Activated T-cell treated with anti-CD3 and anti-CD28 coated beads, Interleukin-2, amount 50 U/mL, for 72 hours (primary cell): ENCODE measurements at regions not wholly inside any gene's neighbourhood (a gene's known extent, or its start where the extent isn't known, plus 50 kb on each side); places are given as distances from the start of the nearest gene placed in this dataset.

Experiments
- ATAC-seq, 2 donors: fragments of 150-1000 bp; cut with Tn5 transposase; replicated peaks in 1 of 2; 2 replicates each; pipeline ENCODE4 v1.10.0; 2021; ENCODE audit warnings: moderate library complexity in 2 of 2, mild to moderate bottlenecking in 1 of 2
- DNase-seq, 2 donors: peaks; one replicate each; pipeline ENCODE4 v3.0.0; 2021 to 2022; ENCODE audit warnings: mixed read lengths in 1 of 2
- H3K27ac Mint-ChIP-seq: one replicate; pipeline ENCODE4 v1.8.0; 2022; ENCODE audit warnings: mild to moderate bottlenecking, moderate library complexity, mixed read lengths
- H3K27me3 Mint-ChIP-seq: one replicate; pipeline ENCODE4 v1.8.0; 2022; ENCODE audit warnings: low read depth, mixed read lengths
- H3K36me3 Mint-ChIP-seq, 2 donors: one replicate each; pipeline ENCODE4 v1.8.0; 2022; ENCODE audit warnings: mixed read lengths in 2 of 2, mild to moderate bottlenecking in 1 of 2; ENCODE audit not compliant: insufficient read depth in 2 of 2
- H3K4me1 Mint-ChIP-seq: one replicate; pipeline ENCODE4 v1.8.0; 2022; ENCODE audit warnings: low read depth, mixed read lengths
- H3K4me3 Mint-ChIP-seq, 2 donors: one replicate each; pipeline ENCODE4 v1.8.0; 2022; ENCODE audit warnings: mild to moderate bottlenecking in 2 of 2, mixed read lengths in 2 of 2, moderate library complexity in 2 of 2
- H3K9me3 Mint-ChIP-seq, 2 donors: one replicate each; pipeline ENCODE4 v1.8.0; 2022; ENCODE audit warnings: mixed read lengths in 2 of 2

- no peak for ATAC-seq
- Mint-ChIP-seq H3K27ac (no peak overlapping the region), H3K9me3 (peaks cover 4% of the 10 kb centered on the region in 2 donors), H3K4me1 (no peaks in the 10 kb centered on the region), H3K4me3 (no peak overlapping the region), H3K36me3 (peaks cover 0 to 2% of the 10 kb centered on the region in 2 donors), H3K27me3 (peaks cover 9% of the 10 kb centered on the region)
- DNase-seq = no peak
Observed at GRCh38 chr12:94783862-94784261, 133.5 kb upstream of the TMCC3 start.

GRCh38 chr12:94783343-94783742 lies 133.0 kb upstream of the TMCC3 start:
- Mint-ChIP-seq H3K27me3 (peaks cover 9% of the 10 kb centered on the region), H3K27ac (no peak overlapping the region), H3K36me3 (peaks cover 0 to 2% of the 10 kb centered on the region in 2 donors), H3K4me3 (no peak overlapping the region), H3K4me1 (no peaks in the 10 kb centered on the region), H3K9me3 (peaks cover 4% of the 10 kb centered on the region in 2 donors)
- no peak for ATAC-seq
- no peak for DNase-seq

DNA sequence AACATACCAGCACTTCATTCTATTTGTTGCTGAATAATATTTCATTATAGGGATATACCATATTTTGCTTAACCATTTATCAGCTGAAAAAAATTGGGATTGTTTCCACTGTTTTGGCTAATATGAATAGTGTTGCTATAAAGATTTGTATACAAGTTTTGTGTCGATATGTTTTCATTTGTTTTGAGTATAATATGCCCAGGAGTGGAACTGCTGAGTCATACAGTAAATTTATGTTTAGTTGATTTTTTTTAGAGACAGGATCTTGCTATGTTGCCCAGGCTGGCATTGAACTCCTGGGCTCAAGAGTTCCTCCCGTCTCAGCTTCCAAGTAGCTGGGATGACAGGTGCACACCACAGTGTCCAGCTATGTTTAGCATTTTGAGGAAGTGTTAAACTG lies 131.5 kb upstream of the TMCC3 start:
- Mint-ChIP-seq H3K9me3 (peaks cover 4% of the 10 kb centered on the region in 2 donors), H3K4me1 (no peaks in the 10 kb centered on the region), H3K27me3 (peaks cover 16% of the 10 kb centered on the region), H3K4me3 (no peak overlapping the region), H3K36me3 (peaks cover 0 to 2% of the 10 kb centered on the region in 2 donors), H3K27ac (no peak overlapping the region)
- DNase-seq (no peak), ATAC-seq (no peak)

GRCh38 chr12:94779485-94779884 lies 129.1 kb upstream of the TMCC3 start:
- peaks cover 0 to 2% of the 10 kb centered on the region in 2 donors for H3K36me3 Mint-ChIP-seq
- H3K27me3 Mint-ChIP-seq = peaks cover 16% of the 10 kb centered on the region
- no peak for DNase-seq

DNA sequence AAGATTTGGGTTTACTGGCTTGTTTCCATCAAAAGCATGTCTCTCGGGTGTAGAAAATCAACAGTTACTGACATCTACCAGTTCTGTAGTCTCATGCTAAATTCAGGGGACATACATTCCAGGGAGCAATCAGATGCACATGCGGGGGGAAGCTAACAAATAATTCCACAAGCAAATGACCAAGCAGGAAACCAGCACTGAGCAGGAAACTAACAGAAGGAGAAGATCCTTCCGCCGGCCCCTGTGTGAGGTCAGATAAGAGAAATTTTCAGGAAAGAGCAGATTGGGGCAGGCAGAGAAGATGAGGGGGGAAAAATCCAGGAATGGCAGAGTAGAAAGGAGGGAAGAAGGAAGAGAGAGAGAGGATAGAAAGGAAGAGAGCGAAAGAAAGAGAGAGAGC lies 127.6 kb upstream of the TMCC3 start:
- Mint-ChIP-seq H3K9me3 (peaks cover 3 to 4% of the 10 kb centered on the region in 2 donors), H3K27ac (no peak overlapping the region), H3K27me3 (peaks cover 7% of the 10 kb centered on the region), H3K4me3 (no peak overlapping the region), H3K4me1 (no peaks in the 10 kb centered on the region), H3K36me3 (peaks cover 0 to 2% of the 10 kb centered on the region in 2 donors)
- ATAC-seq = no peak
- no peak for DNase-seq

More at GRCh38 chr12:94779485-94779884, 129.1 kb upstream of the TMCC3 start:
- peaks cover 3 to 4% of the 10 kb centered on the region in 2 donors for H3K9me3 Mint-ChIP-seq
- H3K4me1 Mint-ChIP-seq = no peaks in the 10 kb centered on the region
- no peak overlapping the region for H3K4me3 Mint-ChIP-seq
- no peak overlapping the region for H3K27ac Mint-ChIP-seq
- ATAC-seq = no peak

DNA sequence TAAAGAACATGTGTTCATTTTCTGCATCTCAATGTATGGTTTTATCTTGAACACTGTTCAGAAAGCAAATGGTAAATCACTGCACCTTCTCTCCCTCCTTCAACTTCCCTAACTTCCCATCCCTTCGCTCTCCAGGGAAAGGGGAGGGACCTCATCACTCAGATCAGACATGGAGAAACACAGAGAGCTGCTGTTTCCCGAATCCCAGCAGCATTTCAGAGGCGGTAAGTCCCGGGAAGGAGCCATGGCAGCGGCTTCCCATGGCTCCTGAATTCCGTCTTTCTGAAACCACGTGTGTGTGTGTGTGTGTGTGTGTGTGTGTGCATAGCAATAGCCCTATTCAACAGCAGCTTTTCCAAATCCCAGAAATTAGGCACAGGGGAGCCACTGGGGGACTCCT lies 125.4 kb upstream of the TMCC3 start:
- ATAC-seq (no peak), DNase-seq (no peak)
- Mint-ChIP-seq H3K27ac (no peak overlapping the region), H3K9me3 (peaks cover 0 to 1% of the 10 kb centered on the region in 2 donors), H3K36me3 (no peaks in the 10 kb centered on the region), H3K27me3 (peaks cover 7% of the 10 kb centered on the region), H3K4me3 (no peak overlapping the region), H3K4me1 (no peaks in the 10 kb centered on the region)

DNA sequence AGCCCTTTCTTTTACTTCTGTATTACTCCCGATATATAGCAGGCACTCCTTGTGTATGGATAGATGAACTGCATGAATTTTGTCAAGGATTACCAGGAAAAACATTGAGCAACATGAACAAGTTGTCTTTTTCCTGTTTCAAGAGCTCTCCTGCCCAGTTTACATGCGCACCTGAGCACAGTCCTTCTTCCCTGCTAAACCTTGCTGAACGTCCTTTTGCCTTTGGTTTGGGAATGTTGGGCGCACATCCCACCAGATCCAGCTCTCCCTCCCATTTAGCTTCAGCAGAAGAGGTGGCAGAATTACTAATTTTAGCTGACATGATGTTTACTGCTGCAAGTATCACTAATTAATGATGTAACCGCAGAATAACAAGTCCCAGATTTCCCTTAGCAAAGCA lies 121.4 kb upstream of the TMCC3 start:
- H3K27ac Mint-ChIP-seq = no peak overlapping the region

DNA sequence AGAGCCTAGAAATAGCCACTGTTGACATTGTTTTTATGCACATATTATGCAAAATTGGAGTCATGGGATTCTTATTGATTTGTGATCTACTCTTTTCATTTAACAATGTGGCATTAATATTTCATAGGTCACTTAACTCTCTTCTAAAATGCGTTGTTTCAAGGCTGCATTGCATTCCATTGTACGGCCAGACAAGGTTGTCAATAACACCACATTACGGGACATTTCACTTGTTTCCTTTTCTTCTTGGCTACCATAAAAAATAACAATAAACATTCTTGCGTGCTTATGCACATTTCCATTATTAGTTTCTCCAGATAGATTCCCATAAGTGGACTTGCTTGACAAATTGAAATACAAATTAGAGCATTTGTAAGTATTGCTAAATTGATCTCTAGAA lies 120.8 kb upstream of the TMCC3 start:
- Mint-ChIP-seq H3K4me3 (no peak overlapping the region), H3K36me3 (no peaks in the 10 kb centered on the region), H3K9me3 (peaks cover 0 to 1% of the 10 kb centered on the region in 2 donors), H3K4me1 (peaks cover 6% of the 10 kb centered on the region), H3K27me3 (peaks cover 19% of the 10 kb centered on the region), H3K27ac (no peak overlapping the region)
- DNase-seq = no peak
- no peak for ATAC-seq

More for the DNA sequence above, 121.4 kb upstream of the TMCC3 start:
- H3K9me3 Mint-ChIP-seq = peaks cover 0 to 1% of the 10 kb centered on the region in 2 donors
- H3K27me3 Mint-ChIP-seq = peaks cover 13% of the 10 kb centered on the region
- no peaks in the 10 kb centered on the region for H3K36me3 Mint-ChIP-seq
- ATAC-seq (no peak), DNase-seq (no peak)
- peaks cover 6% of the 10 kb centered on the region for H3K4me1 Mint-ChIP-seq
- H3K4me3 Mint-ChIP-seq = no peak overlapping the region

GRCh38 chr12:94770791-94771190 lies 120.4 kb upstream of the TMCC3 start:
- peaks cover 19% of the 10 kb centered on the region for H3K27me3 Mint-ChIP-seq
- ATAC-seq (no peak), DNase-seq (no peak)
- peaks cover 6% of the 10 kb centered on the region for H3K4me1 Mint-ChIP-seq
- no peak overlapping the region for H3K27ac Mint-ChIP-seq
- H3K36me3 Mint-ChIP-seq = no peaks in the 10 kb centered on the region
- H3K9me3 Mint-ChIP-seq = peaks cover 0 to 1% of the 10 kb centered on the region in 2 donors
- no peak overlapping the region for H3K4me3 Mint-ChIP-seq

DNA sequence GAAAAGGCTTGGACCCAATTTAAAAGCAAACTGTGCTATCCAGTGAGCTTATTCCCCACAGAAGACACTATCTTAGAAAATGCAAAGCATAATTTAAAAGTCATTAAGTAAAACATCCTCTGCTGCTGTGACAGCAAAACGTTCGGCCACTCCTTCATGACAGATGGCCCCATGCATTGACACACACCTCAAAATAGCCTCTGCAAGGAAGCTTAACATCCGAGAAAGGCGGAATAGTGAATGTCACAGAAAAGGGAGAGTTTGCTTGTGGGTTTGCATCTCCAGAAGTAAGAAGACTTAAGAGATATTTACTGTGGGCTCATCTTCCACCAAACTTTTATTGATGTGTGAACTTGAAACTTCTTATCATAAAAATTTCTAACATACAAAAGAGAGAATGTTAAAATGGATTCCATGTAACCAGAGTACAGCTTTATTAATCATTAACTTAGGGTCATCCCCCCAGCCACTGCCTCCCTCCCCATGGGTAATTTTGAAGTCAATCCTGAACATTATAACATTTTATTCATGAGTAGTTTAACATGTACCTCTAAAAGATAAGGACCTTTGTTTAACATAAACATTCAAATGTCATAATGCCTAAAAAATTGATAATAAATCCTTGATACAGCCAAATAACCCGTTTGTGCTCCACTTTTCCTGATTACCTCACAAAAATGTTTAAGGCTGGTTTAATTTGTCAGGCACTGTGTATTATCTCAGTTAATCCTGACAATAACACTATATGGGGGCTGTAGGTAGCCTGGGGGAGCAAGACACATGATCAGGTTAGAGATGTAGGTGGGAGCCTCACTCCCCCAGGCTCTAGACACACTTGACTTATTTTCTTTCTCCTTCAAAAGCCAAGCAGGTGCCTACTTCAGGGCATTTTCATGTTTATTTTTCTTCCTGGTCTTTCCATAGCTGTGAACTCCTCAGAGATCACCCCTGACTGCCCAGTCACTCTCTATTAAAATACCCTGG lies 119.7 kb upstream of the TMCC3 start:
- Mint-ChIP-seq H3K36me3 (no peaks in the 10 kb centered on the region), H3K27ac (no peak overlapping the region), H3K4me1 (peaks cover 6% of the 10 kb centered on the region), H3K4me3 (no peak overlapping the region), H3K9me3 (peaks cover 0 to 1% of the 10 kb centered on the region in 2 donors), H3K27me3 (peaks cover 19% of the 10 kb centered on the region)
- ATAC-seq (no peak), DNase-seq (no peak)

- Mint-ChIP-seq H3K9me3 (no peaks in the 10 kb centered on the region), H3K27ac (no peak overlapping the region), H3K36me3 (no peaks in the 10 kb centered on the region), H3K4me1 (peaks cover 6% of the 10 kb centered on the region), H3K27me3 (peaks cover 19% of the 10 kb centered on the region), H3K4me3 (no peak overlapping the region)
- no peak for DNase-seq
- no peak for ATAC-seq
Observed at GRCh38 chr12:94769047-94769420, 118.7 kb upstream of the TMCC3 start.

GRCh38 chr12:94768398-94769046 lies 118.2 kb upstream of the TMCC3 start:
- Mint-ChIP-seq H3K4me1 (peaks cover 6% of the 10 kb centered on the region), H3K4me3 (no peak overlapping the region), H3K9me3 (no peaks in the 10 kb centered on the region), H3K36me3 (no peaks in the 10 kb centered on the region), H3K27me3 (peaks cover 19% of the 10 kb centered on the region), H3K27ac (no peak overlapping the region)
- DNase-seq = no peak
- ATAC-seq = no peak

DNA sequence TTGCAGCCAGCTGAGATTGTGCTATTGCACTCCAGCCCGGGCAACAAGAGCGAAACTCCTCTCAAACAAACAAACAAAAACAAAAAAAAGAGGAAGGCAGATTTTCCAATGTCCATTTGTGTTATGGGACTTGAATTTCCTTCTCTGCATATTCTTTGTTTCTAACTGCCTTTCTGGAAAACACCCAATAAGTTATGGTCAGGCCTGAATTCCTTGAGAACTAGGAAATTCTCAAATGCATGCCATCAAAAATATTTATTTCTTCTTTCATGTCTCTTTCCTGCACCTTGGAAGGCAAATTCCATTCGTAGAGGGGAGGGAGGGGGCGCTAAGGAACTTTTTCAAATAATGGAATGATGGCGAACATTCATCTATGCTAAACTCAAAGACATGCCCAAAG lies 117.6 kb upstream of the TMCC3 start:
- Mint-ChIP-seq H3K36me3 (no peaks in the 10 kb centered on the region), H3K9me3 (no peaks in the 10 kb centered on the region), H3K27ac (no peak overlapping the region), H3K27me3 (peaks cover 19% of the 10 kb centered on the region), H3K4me1 (peaks cover 10% of the 10 kb centered on the region), H3K4me3 (no peak overlapping the region)
- DNase-seq (no peak), ATAC-seq (no peak)
